ENCODE measurements at regions not wholly inside any gene's neighbourhood (a gene's known extent, or its start where the extent isn't known, plus 50 kb on each side); places are given as distances from the start of the nearest gene placed in this dataset.

- TF ChIP-seq REST (IDR thresholded peaks at IDR 0.05; ENCODE audit: unreplicated experiment) = no peak
- no peak for TF ChIP-seq ZNF462 (CRISPR knock-in tag; IDR thresholded peaks at IDR 0.05)
- no peak for TF ChIP-seq CTCF (conservative IDR thresholded peaks at IDR 0.05; ENCODE audit: low read depth in 2 of 2)
Measured at GRCh38 chr22:48953830-48954229, 873.8 kb downstream of the BRD1 start (continued).

Measured in GM23338 (cell line).